ENCODE measurements at regions not wholly inside any gene's neighbourhood (a gene's known extent, or its start where the extent isn't known, plus 50 kb on each side); places are given as distances from the start of the nearest gene placed in this dataset.

- TF ChIP-seq BCL11A (IDR thresholded peaks at IDR 0.05; ENCODE audit: low read depth in 2 of 2, low read length in 2 of 2) (no peak), ZNF274 (IDR thresholded peaks at IDR 0.05; ENCODE audit: borderline replicate concordance, extremely low read depth, low read length) (no peak), PHF8 (conservative IDR thresholded peaks at IDR 0.05; ENCODE audit: low read depth, low read length) (no peak)
Measured at GRCh38 chr12:83470749-83471148, 784.0 kb downstream of the TMTC2 start (continued).

All from H1 (cell line).